Fibroblast of the conjunctiva (primary cell): ENCODE measurements at regions not wholly inside any gene's neighbourhood (a gene's known extent, or its start where the extent isn't known, plus 50 kb on each side); places are given as distances from the start of the nearest gene placed in this dataset.
"Not testable (repeated sequence)": the region's sequence is repeated elsewhere in the genome, so short reads cannot be mapped to it uniquely, and the experiment has no call there.

ENCODE experiments used
- DNase-seq: peaks from one replicate; pipeline ENCODE4 v3.0.0-alpha.2; 2010; ENCODE audit warnings: low read depth

DNA sequence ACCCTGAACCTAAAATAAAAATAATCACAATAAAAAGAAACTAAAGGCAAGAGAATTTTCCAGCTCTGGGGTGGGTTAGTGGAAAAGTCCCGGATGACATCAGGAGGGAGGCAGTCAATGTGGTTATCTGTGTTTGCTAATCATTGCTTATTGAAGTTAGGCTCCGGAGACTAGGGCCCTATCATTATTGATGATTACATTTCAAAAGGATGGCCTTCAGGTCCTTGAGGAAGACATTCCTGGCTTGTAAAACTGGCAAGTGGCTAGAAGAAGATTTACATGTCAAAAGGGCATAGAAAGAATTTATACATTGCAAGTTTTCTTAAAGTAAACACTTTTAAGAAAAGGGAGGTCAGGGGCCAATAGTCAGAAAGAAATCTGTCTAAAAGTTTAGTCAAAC is 123.4 kb downstream of the POSTN start:
- no peak for DNase-seq

DNA sequence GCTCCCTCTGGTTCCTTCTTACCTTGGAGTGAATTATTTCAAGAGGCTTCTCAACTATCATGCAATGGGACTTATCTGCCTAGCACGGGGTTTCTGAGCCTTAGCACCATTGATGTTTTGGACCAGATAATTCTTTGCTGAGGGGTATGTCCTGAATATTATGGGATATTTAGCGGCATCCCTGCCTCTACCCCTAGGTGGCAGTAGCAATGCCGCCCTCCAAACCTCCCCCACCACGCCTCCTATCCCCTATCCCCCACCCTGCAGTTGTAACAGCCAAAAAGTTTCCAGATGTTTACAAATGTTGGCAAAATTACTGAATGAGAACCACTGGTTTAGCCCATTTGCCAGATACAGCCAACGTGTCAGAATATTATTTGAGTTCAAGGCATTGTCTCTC is 125.5 kb downstream of the POSTN start:
- DNase-seq: no peak

DNA sequence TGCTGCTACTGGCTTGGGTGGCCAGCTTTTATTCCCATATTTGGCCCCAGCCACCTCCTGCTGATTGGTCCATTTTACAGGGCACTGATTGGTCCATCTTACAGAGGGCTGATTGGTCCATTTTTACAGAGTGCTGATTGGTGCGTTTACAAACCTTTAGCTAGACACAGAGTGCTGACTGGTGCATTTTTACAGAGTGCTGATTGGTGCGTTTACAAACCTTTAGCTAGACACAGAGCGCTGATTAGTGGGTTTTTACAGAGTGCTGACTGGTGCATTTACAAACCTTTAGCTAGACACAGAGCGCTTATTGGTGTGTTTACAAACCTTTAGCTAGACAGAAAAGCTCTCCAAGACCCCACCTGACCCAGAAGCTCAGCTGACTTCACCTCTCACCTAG is 126.3 kb downstream of the POSTN start:
- not testable (repeated sequence) for DNase-seq

DNA sequence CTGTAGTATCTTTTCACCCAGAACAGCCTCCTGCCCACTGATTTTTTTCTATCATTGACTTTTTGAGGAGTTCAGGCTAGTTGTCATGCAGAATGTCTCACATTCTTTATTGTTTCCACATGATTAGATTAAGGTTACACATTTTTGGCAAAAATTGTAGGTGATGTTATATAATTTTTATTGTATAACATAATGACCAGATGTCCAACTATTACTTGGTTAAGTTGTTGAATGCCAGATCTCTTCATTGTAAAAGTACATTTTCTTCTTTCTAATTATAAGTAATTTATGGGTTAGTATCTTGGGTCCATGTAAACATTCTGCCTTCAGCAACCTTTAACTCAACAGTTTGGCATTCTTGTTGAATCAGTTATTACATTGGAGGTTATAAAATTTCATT is 138.4 kb downstream of the POSTN start:
- DNase-seq: no peak

DNA sequence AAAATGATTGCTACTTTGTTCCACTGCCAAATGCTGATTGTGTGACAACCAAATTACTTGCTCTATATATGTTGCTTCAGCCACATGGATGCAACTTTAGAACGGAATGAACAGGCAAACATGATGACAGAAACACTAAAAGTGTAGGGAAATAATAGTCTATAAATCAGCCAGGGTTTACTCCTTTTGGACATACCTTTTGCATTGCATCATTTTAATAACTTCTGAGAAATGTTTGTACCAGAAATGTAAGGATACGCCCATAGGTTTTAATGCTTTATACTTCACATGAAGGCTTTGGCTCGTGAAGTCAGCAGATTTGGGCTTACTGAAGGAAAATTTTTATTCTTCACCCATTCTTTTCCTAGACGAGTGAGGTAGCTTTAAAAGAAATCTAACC is 141.0 kb downstream of the POSTN start:
- no peak for DNase-seq

DNA sequence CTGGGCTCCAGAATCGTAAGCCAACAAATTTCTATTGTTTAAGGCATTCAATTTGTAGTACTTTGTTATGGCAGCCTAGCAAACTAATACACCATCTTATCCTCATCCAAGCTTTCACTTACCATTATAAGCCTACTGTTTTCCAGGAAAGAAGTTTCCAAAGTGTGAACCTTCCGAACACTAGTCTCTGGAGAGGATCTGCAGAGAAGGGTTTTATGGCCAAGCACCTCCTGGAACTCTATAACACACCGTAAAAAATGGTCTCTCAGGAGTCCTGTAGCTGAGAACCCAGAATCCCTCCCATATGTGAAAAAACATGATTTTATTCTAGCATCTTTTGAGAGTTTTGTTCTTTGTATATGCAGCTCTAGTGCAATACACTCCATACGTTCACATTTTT is 142.1 kb downstream of the POSTN start:
- no peak for DNase-seq

DNA sequence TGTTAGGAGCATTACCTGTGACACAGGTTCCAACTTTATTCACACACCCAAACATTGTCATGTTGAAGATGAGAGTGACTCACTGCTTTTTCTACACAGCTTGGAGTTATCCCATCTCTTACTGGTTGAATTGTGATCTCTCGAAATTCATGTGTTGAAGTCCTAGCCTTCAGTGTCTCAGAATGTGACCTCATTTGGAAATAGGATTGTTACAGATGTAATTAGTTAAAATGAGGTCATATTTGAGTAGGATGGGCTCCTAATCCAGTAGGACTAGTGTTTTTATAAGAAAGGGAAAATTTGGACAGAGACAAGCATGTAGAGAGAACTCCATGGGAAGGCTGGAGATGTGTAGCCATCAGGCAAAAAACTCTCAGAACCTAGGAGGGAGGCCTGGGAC is 142.5 kb downstream of the POSTN start:
- DNase-seq: no peak

DNA sequence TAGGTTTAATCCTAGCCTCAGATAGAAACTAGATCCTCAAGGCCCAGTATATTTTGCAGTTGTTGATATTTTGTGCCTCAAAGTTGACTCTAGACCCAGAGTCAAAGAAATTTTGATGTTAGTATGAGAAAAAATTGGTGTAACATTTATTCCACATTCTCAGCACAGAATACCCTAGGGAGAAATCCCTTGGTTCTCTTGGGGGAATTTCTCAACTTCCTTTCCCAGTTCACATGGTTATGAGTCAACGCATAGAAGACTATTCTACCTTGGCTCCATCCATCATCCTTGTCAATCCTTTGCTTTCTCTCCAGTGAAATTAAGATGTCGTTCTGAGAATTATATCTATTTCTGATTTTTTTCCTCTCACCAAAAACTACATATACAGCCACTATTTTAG is 145.3 kb downstream of the POSTN start:
- no peak for DNase-seq

DNA sequence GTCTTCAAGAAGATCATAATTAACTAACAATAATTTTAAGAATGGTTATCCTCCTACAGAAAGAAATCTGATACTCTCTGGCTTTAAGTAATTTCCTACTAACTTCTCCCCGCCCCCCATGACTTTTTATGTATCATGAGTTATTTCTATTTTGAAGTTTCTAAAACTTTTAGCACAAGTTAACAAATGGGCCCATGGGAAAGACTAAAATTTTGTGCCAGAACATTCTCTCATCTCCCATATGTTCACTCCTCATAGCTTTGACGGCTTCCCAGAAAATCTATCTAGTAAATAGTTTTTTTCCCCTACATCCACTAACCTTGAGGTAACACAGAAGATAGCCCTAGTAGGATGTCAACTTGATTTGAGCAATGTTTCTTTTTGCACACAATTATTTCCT is 148.3 kb downstream of the POSTN start:
- DNase-seq: no peak

DNA sequence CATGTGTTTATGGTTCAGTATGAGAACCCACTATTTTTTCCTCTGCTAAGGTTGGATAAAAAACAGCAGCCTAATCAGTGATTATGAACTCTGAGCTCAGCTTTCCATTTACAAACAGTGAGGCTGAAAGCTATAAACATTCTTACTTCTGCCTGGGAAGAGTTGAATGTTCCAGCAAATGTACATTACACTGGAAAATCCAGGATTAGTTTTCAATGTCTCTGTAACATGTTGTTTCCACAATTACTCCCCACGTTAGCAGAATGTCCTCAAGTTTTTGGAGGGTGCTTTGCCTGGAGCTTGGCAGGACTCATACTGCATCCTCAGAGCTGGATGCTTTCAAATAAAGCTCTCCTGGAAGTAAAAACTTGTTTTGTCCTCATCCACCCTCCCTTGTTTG is 150.4 kb downstream of the POSTN start:
- no peak for DNase-seq

DNA sequence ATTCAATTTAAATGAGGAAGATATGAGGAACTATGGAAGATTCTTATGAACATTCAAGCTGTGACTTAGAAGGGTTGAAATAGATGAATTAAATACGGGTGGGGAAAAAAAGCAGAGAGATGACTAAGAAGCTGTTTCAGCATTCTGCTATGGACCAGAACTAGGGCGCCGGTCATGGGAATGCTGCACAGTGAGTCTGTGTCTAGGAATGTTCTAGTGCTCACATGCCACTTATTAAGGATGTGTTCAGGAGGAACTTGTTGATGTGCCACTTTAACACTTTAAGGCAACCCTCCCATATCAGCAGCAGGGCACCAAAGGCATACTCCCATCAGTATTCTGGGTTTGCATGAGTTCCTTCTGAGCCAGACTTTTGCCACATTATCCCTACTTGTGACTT is 152.1 kb downstream of the POSTN start:
- peak; percentile 75 for DNase-seq

DNA sequence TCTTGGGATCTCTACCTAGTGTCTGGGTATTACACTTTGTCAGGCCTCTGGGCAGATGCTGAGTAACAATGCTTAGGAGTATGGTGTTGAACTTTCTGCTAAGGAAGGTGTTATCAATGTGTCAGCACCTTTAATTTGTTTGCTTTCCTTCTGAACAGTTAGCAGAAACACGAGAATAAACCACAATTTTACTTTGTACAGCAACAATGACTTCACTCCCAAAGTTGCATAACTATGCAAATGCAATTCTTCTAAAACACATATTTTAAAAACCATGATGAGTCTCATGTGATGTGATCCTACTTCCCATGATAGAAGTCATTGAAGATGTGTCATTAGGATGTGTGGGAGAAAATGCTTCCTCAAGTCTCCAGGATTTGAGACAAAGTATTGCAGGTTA is 155.0 kb downstream of the POSTN start:
- DNase-seq: no peak

DNA sequence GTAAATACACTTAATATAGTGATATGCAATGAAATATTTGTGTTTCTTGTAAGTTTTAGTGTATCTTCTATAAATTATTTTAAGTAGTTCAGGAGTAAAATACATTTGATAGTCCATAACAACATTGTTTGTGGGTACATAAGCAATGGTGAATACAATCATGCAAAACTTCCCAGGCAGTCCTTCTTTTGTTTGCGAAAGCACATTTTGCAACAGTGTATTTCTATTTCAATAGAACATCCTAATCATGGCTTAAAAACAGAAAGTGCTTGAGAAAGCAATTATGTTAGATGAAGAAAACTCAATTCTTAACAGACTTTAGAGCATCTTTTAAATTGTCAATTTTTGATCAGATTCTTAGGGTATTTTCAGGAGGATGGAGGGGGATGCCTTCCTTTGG is 155.6 kb downstream of the POSTN start:
- no peak for DNase-seq

DNA sequence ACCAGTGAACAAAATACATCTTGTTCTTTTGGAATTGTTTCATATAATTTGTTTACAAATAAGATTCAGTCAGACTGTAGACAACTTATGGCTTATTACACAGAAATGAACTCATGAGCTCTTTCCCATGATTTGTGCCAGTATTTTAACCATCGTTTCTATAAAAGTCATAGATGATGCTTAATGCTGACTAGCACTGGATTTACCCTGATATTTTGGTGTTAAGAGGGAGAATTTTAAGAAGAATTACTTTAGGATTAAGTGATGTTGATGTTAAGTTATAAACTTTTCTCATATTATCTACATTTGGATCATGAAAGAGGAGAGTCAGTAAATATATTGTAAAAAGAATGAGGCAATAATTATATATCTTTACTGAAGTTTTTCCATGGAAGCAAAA is 162.7 kb downstream of the POSTN start:
- DNase-seq: no peak

DNA sequence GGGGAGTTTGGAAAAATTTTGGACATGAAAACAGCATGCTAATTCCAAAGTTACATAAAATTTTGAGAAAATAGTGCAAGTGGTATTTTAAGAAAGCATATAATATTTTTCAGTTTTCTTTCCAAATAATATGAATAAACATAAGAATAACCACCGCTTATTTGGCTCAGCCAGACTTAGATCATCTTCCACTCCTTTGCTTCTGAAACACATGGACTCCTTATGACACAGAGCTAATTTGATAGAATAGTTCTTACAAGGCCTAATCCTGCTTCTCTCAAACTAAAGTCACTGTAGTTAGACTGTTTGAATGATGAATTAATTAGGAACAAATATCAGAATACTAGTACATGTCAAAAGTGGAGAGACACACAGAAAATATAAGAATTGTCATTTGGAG is 165.5 kb downstream of the POSTN start:
- DNase-seq: no peak

DNA sequence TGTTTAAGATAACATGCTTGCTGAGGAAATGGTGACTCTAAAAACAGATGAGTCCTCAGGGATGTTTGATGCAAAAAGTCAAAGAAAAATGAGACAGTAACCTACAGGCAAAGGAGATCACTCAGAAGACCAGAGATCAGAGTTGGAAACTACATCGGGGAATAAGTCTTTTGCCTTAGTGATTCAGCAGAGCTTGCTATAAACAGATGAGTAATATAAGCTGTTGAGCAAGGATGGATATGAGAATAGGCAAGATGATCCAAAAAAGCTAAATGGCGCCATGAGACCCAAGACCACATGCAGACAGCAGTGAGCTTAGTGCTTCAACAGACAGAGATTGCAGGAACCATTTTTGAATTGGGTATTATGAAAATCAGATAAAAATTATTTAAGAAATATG is 168.6 kb downstream of the POSTN start:
- peak; percentile 75 for DNase-seq

DNA sequence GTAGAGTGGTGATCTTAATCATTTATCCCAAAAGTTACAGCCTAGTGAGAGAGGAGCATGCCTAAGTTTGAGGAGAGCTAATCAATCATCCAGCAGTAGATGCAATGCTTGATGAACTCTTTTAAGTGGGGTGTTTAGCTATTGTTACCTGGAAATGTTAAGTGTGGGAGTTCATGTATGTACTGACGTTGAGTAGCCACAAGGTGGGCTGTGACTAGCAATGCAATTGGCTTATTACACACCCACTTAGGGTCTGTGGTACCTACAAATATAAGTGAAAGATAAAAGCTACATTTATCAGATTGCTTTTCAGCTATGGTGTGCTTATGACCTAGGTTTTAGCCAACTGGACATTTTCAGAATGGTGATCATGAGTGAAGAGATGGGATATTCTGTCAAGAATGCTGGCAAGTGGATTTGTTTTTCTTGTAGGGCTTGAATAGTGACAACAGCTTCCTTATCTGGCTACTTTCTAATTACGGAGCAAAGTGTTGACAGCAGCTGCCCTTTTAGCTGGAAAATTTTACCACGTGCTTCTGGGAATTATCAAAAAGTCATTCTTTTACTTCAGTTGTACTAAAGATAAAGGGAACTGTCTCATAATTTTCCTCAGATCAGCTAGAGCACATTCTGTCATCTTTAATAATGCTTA is 170.6 kb downstream of the POSTN start:
- no peak for DNase-seq

DNA sequence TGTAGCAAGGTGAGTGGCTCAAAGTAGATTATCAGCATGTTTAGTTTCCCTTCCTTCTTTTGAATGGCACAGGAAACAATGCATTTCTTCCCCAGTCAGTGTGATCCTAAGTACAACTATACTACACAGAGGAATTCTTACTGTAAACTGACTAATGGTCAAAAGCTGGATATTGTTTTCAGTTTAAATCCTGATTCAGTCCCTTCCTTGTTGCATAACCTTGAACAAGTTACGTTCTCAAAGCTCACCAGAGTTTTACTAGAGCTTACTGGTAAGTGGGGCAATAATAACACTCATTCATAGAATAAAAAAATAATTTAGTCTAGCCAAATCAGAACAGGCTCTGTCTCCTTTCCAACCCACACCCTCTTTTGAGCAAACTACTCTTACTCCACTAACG is 180.1 kb downstream of the POSTN start:
- DNase-seq: peak; percentile 14

DNA sequence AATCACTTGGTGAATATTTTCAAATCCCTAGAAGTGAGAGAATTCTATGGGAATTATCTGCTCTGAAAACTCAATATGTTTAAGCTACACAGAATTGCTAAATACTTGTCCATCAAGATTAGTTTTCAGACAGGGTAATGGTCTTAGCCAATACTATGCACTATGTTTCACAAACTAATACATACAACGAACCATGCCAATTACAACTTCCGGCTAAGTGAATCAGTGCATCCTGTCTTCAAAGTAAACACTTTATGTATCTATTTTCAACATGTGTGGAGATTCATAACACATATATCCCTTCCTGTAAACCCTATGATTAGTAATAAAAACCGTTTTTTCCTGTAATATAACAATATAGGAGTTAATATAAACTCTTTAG is 181.5 kb downstream of the POSTN start:
- DNase-seq: no peak

DNA sequence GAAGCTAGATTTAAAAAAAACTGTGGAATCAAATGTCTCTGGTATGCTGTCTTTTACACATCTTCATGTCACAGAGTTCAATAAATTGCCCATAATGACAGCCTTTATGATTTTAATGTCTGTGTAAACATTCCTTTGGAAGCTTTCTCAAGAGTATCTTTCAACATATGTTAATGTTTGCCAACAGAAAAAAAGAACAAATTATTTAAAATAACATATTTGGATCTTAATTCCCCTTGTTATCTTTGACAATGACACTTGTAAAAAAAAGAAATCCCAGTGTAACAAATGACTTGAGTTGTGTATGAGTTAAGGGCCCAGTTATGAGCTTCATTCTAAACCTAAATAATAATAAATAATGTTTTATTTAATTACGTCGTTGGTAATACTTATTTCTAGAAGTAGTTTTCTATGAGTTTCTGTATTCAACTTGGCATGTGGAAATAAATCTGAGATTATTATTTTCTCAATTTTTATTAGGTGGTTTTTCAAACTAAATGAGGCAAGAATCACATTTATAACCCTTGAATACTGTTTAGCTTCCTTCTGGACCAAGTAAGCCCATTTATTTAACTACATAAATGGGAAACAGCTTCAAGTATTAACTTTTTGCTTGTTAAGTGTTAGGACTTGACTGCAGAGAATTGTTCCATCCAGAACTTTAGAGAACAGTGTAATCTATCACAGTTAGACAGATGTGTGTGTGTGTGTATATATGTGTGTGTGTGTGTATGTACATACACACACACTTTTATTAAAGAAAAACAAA is 182.1 kb downstream of the POSTN start:
- no peak for DNase-seq

DNA sequence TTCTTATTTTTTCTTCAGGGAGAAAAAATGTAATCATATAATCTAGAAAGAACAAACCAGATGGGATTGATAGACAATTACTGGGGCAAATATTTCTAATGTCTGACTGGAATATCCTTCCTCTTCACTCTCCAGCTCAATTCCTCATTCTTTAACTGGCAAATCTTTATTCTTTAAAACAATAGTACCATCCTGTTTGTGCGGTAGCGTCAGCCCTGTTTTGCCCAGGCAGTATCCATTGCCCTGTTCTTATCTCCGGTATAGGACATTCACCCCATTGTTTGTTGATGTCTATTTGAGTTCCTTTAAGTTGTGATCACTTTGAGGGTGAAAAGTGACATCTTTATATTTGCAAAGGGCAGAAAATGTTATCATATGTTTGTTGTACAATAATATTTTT is 185.4 kb downstream of the POSTN start:
- DNase-seq: no peak

DNA sequence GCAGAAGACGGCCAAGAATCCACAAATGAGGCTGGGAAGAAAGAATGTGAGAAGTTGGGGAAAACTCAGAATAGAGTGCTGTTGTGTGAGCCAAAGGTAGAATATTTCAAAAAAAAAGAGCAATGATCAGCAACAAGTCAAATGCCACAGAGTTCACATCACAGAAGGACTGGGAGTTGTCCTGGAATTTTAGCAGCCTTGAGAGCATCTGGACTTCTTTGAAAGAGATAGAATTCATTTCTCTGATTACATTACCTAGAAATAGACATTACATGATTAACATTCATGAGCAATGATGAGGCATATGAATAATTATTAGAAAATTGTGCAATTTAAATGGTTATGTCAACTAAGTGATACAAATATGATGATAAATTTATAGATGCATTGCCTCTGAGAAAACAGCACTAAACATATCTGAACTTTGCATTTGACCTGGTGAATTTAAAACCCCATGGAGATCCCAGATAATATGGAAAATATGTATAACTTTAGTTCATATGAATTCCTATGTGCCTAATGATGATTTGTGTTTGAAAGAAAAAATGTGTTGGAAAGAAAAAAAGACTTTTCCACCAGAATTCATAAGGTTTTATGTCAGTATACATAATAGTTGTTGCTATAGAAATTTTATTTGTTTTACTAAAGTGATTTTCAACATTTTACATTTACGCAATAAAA is 186.2 kb downstream of the POSTN start:
- no peak for DNase-seq

DNA sequence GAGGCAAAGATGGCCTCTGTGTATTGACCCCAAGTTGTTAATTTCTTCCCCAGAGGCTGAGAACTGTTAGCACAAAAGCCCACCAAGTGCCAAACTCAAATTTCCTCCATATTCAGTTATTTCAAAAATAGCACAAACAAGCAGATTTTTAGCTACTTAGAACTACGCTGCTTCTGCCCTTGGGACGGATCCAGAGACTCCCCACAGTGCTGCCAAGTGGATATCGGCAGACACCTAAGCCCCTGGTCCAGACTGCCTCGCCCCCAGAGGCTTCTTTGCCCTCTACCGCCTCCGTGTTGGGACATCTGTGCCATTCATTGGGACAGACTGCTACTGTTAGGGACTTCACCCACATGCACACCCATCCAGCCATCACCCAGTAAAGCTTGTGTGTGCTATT is 188.3 kb downstream of the POSTN start:
- DNase-seq: no peak

DNA sequence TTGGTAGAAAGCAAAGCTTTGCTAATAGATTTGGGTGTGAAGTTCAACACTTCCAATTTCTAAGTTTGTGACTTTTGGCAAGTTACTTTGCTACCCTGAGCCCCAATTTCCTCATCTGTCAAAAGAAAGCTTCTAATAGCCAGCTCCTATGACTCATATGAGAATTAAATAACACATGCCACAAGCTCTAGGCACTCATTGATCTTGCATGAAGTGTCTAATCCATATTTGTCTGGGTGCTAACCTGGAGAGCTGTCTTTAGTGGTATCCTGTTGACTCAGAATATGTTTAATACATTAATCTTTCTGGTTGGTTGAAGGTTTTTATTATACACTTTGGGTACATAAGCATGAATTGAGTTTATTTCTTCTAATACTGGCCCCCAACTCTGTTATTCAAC is 188.8 kb downstream of the POSTN start:
- no peak for DNase-seq
